HG03565 (cell line): ENCODE measurements at regions not wholly inside any gene's neighbourhood (a gene's known extent, or its start where the extent isn't known, plus 50 kb on each side); places are given as distances from the start of the nearest gene placed in this dataset.

Source experiments
- ATAC-seq: cut with Tn5 transposase; IDR thresholded peaks from one replicate; pipeline ENCODE4 v1.9.1; 2021; ENCODE audit warnings: mild to moderate bottlenecking, moderate library complexity; ENCODE audit not compliant: unreplicated experiment

GRCh38 chr2:58959996-58960395 lies 718.9 kb upstream of the FANCL start:
- no peak for ATAC-seq

DNA sequence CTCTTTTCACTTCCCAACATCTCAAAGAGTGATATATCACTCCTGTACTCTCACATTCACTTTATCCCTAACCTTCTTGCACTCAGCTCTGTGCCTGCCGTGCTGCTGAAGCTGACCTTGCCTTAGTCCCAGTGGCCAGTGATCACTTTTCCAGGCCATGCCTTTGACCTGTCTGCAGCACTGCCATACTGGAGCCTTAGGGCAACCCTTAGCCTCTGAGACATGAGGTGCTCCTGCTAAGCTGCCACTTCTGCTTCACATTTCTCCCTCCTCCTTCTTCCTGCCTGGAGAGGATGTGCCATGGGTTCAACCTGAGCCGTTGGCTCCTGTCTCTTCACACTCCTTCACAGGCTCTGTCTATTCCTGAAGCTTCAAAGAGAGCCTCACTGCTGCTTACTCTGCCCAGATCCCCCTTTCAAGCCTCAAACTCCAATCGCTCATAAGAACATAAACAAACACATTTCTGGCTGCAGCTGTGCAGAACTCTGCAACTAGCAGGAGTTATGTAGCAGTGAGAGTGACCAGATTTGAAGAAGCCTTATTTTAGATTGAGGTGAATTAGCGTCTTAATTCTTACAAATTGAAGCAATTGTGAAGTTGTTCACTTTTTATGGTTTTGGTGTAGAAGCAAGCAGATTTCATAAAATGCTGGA lies 716.2 kb upstream of the FANCL start:
- ATAC-seq: no peak

DNA sequence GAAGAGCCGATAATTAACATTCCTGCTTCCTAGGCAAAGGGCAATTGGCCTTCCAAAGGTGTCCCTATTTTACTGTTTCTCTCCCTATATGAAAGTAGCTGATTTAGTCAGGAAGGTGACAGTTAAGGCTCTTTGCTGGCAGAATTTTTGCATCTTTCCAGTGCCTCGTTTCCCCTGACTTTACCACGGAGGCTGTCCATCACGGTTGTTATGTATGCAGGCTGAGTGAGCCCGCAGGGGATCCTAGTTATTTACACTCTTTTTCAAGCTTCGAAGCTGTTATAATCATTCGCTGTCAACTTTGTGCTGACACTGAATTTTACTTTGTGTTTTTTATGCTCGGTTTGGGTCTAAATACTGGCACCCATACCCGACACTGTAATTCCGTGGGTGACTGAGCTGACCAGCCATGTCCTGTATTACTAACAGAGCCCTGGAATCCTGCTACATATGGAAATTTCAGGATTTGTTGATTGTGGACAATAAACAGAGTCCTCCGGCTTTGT lies 713.8 kb upstream of the FANCL start:
- no peak for ATAC-seq

DNA sequence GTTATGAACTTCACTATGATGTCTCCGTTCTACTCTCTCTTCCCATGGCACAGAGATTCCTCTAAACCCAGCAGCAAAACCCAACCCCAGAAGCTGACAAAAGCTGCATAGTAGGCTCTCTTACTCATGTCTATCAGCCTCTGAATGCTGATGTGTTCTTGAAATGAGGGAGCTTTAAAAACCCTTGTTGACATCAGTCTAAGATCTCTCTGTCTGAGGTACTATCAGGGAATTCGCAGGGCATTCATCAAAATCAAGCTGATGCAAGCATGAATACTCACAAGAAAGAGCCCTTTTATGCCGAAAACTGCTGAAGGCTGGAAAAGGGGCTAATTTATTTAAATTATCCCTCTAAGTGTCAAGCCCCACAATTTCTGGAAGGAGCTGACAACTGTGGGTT lies 710.6 kb upstream of the FANCL start:
- no peak for ATAC-seq

DNA sequence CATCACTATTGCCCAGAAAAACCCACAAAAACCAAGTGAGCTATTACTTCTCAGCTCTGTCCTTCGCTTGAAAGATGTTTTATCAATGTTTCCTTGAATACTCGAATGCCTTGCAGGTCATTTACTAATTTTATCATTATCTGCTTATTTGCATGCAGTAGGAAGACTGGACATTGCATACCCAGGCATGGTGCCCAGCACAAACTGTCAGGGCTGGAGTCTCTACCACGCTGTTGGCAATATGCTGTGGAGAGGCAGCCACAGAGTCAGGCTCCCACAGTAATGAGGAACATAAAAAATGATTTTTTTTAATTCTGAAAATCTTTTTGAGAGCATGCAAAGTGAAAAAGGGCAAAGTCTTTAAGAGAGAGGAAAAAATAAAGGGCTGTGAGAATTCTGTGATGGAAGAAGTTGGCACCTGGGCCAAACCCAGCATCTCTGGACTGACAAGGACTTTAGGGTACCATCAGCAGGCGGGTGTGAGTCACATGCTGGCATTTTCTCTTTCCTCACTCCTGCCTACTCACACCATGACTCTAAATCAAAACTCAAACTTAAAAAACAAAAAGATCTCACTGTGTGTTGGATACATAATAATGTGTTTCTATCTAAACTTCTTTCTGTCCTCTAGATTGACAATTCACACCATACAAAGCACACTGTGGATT lies 709.8 kb upstream of the FANCL start:
- no peak for ATAC-seq

DNA sequence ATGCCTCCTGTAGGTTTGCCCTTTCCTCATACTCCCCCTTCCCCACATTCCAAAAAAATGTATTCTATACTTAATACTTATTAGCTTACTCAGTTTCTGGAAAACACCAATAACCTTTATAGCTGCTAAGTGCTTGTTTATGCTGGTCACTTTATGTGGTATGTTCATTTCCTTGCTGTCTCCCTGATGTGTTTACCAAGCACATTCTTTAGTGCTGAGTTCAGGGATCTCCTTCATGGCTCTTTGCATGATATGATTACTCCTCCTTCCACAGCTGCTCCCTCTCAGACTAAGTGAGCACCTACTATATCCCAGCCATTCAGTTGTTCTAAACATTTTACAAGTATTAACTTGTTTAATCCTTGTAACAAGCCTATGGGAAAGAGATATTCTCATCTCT lies 698.3 kb upstream of the FANCL start:
- ATAC-seq: no peak

GRCh38 chr2:58938988-58939387 lies 697.9 kb upstream of the FANCL start:
- ATAC-seq: no peak

- ATAC-seq: no peak
Observed at GRCh38 chr2:58932801-58933200, 691.7 kb upstream of the FANCL start.

DNA sequence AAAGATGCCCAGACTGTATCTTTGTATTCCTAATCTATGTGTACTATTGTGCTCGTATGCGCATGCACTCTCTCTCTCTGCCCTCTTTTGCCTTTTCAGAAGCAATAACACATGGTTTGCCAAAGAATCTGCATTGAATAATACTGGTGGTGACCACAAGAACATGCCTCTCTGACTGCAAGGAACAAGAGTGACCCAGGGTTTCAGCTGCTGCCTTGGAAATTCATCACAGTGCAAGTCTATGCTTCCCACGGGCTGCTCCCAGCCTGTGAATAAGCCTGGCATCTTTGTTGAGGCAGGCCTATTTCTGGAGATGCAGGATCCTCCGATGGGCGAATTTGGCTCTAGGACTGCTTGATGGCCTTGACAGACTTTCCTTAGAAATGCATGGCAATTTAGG lies 689.4 kb upstream of the FANCL start:
- ATAC-seq: no peak

GRCh38 chr2:58928973-58929372 lies 687.8 kb upstream of the FANCL start:
- ATAC-seq: no peak

GRCh38 chr2:58928391-58928790 lies 687.3 kb upstream of the FANCL start:
- no peak for ATAC-seq

DNA sequence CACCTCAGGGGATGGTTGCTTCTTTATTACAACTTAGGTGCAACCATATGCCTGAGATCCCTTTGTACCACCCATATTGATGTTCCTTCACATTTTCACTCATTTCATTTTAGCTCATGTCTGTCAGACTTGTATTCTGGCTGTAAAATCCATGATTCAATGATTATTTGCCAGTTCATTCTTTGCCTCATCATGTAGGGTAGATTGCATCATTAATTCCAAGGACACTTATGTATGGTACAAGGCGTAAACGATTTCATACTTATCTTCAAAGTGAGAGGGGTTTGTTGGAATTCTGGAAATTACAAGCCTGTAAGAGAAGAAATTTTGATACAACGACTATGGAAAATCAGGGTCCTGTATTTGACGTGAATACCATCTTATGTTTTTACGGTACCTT lies 685.0 kb upstream of the FANCL start:
- ATAC-seq: no peak

GRCh38 chr2:58925676-58926081 lies 684.6 kb upstream of the FANCL start:
- ATAC-seq: no peak

GRCh38 chr2:58923869-58924268 lies 682.7 kb upstream of the FANCL start:
- no peak for ATAC-seq

DNA sequence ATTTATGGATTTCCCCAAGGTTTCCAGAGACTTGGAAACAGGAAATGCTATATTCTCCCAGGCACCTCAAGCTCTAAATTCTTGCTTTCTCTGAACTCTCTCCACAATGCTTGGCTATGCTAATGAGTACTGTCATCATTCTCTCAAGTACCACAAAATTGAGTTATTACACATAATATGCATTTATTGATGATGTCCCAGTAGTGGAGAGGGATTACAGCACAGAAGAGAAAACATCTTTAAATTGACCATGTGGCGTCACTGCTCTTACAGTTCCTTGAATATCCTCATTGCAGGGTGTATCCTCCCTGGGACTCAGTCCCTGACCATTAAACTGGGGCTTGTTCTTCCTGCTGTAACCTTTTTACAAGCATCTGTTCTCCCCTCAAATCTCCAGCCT lies 681.1 kb upstream of the FANCL start:
- ATAC-seq: no peak

DNA sequence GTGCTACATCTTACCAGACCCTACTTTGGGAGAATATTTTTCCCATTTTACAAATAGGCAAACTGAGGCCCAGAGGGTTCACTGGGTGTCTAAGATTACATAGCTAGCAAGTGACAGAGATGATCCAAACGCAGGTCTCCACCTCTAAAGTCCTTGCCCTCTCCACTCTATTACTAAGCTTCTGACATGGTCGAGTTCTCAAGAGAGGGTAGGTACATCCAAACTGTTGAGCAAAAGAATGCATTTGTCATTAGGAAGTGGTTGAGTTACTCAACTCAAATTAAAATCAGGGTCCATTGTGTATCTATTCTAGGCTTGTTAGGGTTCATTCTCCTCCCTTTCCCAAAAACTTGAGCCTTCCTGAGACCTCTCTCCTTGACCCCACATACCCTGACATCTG lies 680.6 kb upstream of the FANCL start:
- ATAC-seq: no peak

DNA sequence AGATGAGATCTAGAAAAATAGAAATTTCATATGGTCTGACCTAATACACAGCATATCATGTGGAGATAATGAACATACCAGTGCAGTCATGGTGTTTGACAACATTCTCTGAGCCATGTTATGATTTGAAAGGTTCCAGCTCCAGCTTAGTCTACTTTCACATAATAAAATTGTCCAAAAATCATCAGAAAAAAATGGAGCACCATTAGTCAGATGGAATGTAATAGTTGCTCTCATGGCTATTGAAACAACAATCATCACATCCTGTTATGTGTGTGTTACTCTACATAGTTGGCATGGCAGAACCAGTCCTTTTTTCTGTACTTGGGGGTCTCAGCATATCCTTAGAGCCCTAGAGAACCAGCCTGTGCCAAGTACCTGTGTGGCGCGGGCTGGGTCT lies 678.9 kb upstream of the FANCL start:
- ATAC-seq: no peak

GRCh38 chr2:58919316-58919715 lies 678.2 kb upstream of the FANCL start:
- no peak for ATAC-seq

DNA sequence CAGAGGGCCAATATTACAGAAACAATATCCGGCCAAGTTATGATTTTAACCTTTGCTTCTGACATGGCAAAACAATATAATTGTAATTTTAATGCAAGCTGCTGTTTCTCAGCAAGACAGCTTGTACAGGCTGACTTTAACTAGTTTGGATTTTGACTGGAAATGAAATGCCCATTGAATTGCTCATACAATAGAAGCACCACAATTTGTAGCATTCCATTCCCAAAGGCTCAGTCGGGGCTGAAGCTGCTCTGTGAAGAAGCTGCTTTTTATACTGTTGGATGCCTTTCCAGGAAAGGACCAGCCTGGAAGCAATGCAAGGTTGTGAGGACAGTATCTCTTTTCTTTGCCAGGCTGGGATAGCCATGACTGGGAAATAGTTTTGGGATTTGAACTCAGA lies 677.0 kb upstream of the FANCL start:
- ATAC-seq: no peak

DNA sequence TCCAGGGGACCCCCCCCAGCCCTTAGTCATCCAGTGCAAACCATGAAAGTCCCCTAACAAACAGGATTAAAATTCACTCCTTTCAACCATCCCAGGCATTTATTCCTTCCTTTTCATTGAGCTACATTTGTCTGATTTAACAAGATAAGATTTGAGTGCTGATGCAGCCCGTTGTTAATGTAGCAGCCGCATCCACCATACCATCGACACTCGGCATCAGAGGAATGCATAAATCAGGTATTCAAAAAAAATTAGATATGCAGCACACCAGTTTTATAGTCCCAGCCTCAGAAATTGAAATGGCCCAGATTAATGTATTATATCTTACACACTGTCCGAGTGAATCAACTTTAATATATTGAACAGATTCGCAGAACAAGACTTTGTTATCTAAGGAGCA lies 676.5 kb upstream of the FANCL start:
- ATAC-seq: no peak

DNA sequence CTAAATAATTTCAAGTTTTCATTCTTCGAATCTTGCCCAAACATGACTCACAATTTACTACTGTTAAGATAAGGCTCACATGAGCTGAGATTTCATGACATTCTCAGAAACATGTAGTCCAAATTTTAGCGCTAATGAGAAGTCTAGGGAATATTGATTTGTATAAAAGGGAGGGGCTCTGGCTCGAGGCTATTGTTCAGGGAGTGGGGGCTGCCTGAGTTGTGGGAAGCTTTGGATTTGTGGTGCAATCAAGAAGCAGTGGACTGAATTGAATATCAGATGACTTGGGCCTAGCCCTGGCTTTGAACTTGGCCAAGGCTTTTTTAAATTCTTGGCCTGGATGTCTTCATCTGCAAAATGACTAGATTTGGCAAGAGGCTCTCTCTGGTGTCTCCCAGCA lies 674.9 kb upstream of the FANCL start:
- ATAC-seq: no peak

DNA sequence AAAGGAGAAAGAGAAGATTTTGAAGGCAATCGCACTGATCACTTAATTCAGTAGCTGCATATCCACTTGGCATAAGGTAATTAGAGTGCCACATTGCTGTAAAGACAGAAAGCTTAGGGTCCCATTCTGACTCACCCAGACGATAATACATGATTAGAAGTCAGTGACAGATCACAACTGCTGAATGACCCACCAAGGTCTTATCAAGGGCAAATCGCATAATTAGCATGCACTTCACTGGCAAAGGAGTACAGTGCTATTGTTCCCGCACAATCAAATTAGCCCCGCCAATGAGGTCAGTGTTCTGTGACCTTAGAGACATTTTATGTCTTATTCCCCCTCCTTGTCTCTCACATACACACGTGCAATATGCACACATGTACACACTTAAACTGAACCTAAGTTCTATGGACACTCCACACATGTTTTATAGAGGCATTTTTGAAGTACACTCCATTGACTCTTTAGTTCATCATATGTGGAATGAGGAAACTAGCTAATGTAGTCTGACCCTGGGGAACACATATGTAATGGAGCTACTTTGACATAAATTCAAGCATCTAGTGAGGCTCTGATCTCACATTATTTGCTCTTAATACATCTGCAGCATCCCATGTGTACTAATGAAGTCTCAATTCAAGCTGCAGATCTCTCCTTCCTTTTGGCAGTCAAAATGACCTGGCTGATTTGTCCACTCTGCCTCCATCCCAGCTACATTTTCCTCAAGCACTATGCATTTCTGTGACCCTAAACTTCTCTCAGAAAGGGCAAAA lies 673.8 kb upstream of the FANCL start:
- no peak for ATAC-seq
